ENCODE measurements at regions not wholly inside any gene's neighbourhood (a gene's known extent, or its start where the extent isn't known, plus 50 kb on each side); places are given as distances from the start of the nearest gene placed in this dataset.

- peaks cover 9% of the 10 kb centered on the region for H4K20me1 ChIP-seq (ENCODE audit: insufficient read depth, low read length)
- no peaks in the 10 kb centered on the region for H3K79me2 ChIP-seq (ENCODE audit: insufficient read depth, low read length)
- no peak overlapping the region for H3K27ac Mint-ChIP-seq
- peaks cover 0 to 20% (median 6%) of the 10 kb centered on the region in 7 donors for H3K9me3 Mint-ChIP-seq
- WGBS (ENCODE audit: insufficient coverage): no CpG with 5 or more reads among the region's 5 CpGs
- TF ChIP-seq CTCF (IDR thresholded peaks at IDR 0.05): no peak
- peaks cover 0 to 3% of the 10 kb centered on the region in 2 donors for H3K36me3 Mint-ChIP-seq
- no peak for DNase-seq
- no peak overlapping the region for H3K9ac ChIP-seq (ENCODE audit: insufficient read depth, low read length, poor library complexity, severe bottlenecking)
- H3K4me1 Mint-ChIP-seq: peaks cover 9% of the 10 kb centered on the region
- no peaks in the 10 kb centered on the region for H3K4me1 ChIP-seq (ENCODE audit: control insufficient read depth in 1 of 2, insufficient read depth in 2 of 2, low read length in 2 of 2)
- H3K4me3 ChIP-seq (replicated peaks in 1 of 3; ENCODE audit: low read depth in 2 of 3, low read length in 3 of 3): no peak overlapping the region
- intact Hi-C loops (cut with micrococcal nuclease): no loop called here
- no peak overlapping the region for H2AFZ ChIP-seq (ENCODE audit: insufficient read depth, low read depth, low read length, poor library complexity, severe bottlenecking)
- H3K27me3 Mint-ChIP-seq (ENCODE audit: low read depth in 3 of 3): peaks cover 91 to 95% (median 94%) of the 10 kb centered on the region in 3 donors
- H3K27me3 ChIP-seq (ENCODE audit: control insufficient read depth in 2 of 2, insufficient read depth in 2 of 2, low read length in 2 of 2): peaks cover 100% of the 10 kb centered on the region in 2 donors
- H3K4me3 Mint-ChIP-seq: peak overlapping the region in 1 of 2 donors; percentile 85
- no peaks in the 10 kb centered on the region for H3K36me3 ChIP-seq (replicated peaks in 1 of 2; ENCODE audit: control insufficient read depth in 1 of 2, insufficient read depth in 2 of 2, low read length in 2 of 2)
- no peak overlapping the region for H3K27ac ChIP-seq (ENCODE audit: low read depth in 1 of 2, low read length in 2 of 2)
- no peak overlapping the region for H3K4me2 ChIP-seq (replicated peaks; ENCODE audit: extremely low read depth, low read length, poor library complexity, severe bottlenecking)
- peaks cover 0 to 61% of the 10 kb centered on the region in 2 donors for H3K9me3 ChIP-seq (replicated peaks in 1 of 2; ENCODE audit: control insufficient read depth in 1 of 2, insufficient read depth in 1 of 2, low read length in 2 of 2)
Measured at GRCh38 chr13:99053636-99054233, 75.9 kb upstream of the DOCK9 start.

GRCh38 chr13:99055281-99055680 lies 77.4 kb upstream of the DOCK9 start:
- peaks cover 9% of the 10 kb centered on the region for H4K20me1 ChIP-seq (ENCODE audit: insufficient read depth, low read length)
- 20% methylated on average over 9 of the region's 10 CpGs for WGBS (ENCODE audit: insufficient coverage)
- Mint-ChIP-seq H3K4me1 (peaks cover 7% of the 10 kb centered on the region), H3K9me3 (peaks cover 0 to 17% (median 4%) of the 10 kb centered on the region in 7 donors), H3K4me3 (peak overlapping the region in 1 of 2 donors; percentile 85), H3K27me3 (ENCODE audit: low read depth in 3 of 3) (peaks cover 91 to 95% (median 94%) of the 10 kb centered on the region in 3 donors), H3K36me3 (peaks cover 0 to 3% of the 10 kb centered on the region in 2 donors), H3K27ac (no peak overlapping the region)
- no peaks in the 10 kb centered on the region for H3K79me2 ChIP-seq (ENCODE audit: insufficient read depth, low read length)
- H2AFZ ChIP-seq (ENCODE audit: insufficient read depth, low read depth, low read length, poor library complexity, severe bottlenecking): no peak overlapping the region
- no peak for TF ChIP-seq CTCF (IDR thresholded peaks at IDR 0.05)
- peaks cover 0 to 57% of the 10 kb centered on the region in 2 donors for H3K9me3 ChIP-seq (replicated peaks in 1 of 2; ENCODE audit: control insufficient read depth in 1 of 2, insufficient read depth in 1 of 2, low read length in 2 of 2)
- no peak overlapping the region for H3K9ac ChIP-seq (ENCODE audit: insufficient read depth, low read length, poor library complexity, severe bottlenecking)
- H3K4me3 ChIP-seq (replicated peaks in 1 of 3; ENCODE audit: low read depth in 2 of 3, low read length in 3 of 3): no peak overlapping the region
- intact Hi-C loops (cut with micrococcal nuclease): no loop called here
- H3K27me3 ChIP-seq (ENCODE audit: control insufficient read depth in 2 of 2, insufficient read depth in 2 of 2, low read length in 2 of 2): peaks cover 99% of the 10 kb centered on the region in 2 donors
- DNase-seq: no peak
- H3K27ac ChIP-seq (ENCODE audit: low read depth in 1 of 2, low read length in 2 of 2): no peak overlapping the region
- H3K36me3 ChIP-seq (replicated peaks in 1 of 2; ENCODE audit: control insufficient read depth in 1 of 2, insufficient read depth in 2 of 2, low read length in 2 of 2): no peaks in the 10 kb centered on the region
- no peaks in the 10 kb centered on the region for H3K4me1 ChIP-seq (ENCODE audit: control insufficient read depth in 1 of 2, insufficient read depth in 2 of 2, low read length in 2 of 2)
- H3K4me2 ChIP-seq (replicated peaks; ENCODE audit: extremely low read depth, low read length, poor library complexity, severe bottlenecking): no peak overlapping the region

Data from CD14-positive monocyte (primary cell).